NOMO-1 treated with dmso at 0.1 percent for 144 hours (cell line): ENCODE measurements at regions not wholly inside any gene's neighbourhood (a gene's known extent, or its start where the extent isn't known, plus 50 kb on each side); places are given as distances from the start of the nearest gene placed in this dataset.
"Not testable (repeated sequence)": the region's sequence is repeated elsewhere in the genome, so short reads cannot be mapped to it uniquely, and the experiment has no call there.

Experiments used
- DNase-seq: peaks from one replicate; lab custom pipeline; 2025; ENCODE audit not compliant: unreplicated experiment; lab: John Stamatoyannopoulos, UW

- DNase-seq = no peak
Observed at GRCh38 chr5:125961150-125961549, 462.1 kb upstream of the GRAMD2B start.

GRCh38 chr5:125965577-125965976 is 457.6 kb upstream of the GRAMD2B start:
- DNase-seq = no peak

- no peak for DNase-seq
Observed at GRCh38 chr5:125967576-125967975, 455.6 kb upstream of the GRAMD2B start.

- DNase-seq = no peak
Observed at GRCh38 chr5:125969011-125969813, 454.0 kb upstream of the GRAMD2B start.

- no peak for DNase-seq
Observed at GRCh38 chr5:125969814-125970171, 453.4 kb upstream of the GRAMD2B start.

- DNase-seq = no peak
Observed at GRCh38 chr5:125970631-125971307, 452.4 kb upstream of the GRAMD2B start.

GRCh38 chr5:125972706-125973105 is 450.5 kb upstream of the GRAMD2B start:
- no peak for DNase-seq

GRCh38 chr5:125974679-125975078 is 448.5 kb upstream of the GRAMD2B start:
- no peak for DNase-seq

GRCh38 chr5:125976421-125977000 is 446.7 kb upstream of the GRAMD2B start:
- DNase-seq = no peak

- DNase-seq = no peak
Observed at GRCh38 chr5:125978015-125978414, 445.2 kb upstream of the GRAMD2B start.

- no peak for DNase-seq
Observed at GRCh38 chr5:125979636-125980035, 443.6 kb upstream of the GRAMD2B start.

GRCh38 chr5:125981016-125981415 is 442.2 kb upstream of the GRAMD2B start:
- DNase-seq = no peak

GRCh38 chr5:125987677-125988255 is 435.4 kb upstream of the GRAMD2B start:
- no peak for DNase-seq

- DNase-seq = no peak
Observed at GRCh38 chr5:125992050-125992449, 431.2 kb upstream of the GRAMD2B start.

- DNase-seq = not testable (repeated sequence)
Observed at GRCh38 chr5:125999271-126000030, 423.8 kb upstream of the GRAMD2B start.

GRCh38 chr5:126000507-126000906 is 422.7 kb upstream of the GRAMD2B start:
- no peak for DNase-seq

- DNase-seq = no peak
Observed at GRCh38 chr5:126002222-126002897, 420.8 kb upstream of the GRAMD2B start.

GRCh38 chr5:126003309-126003708 is 419.9 kb upstream of the GRAMD2B start:
- no peak for DNase-seq

- DNase-seq = no peak
Observed at GRCh38 chr5:126004636-126005035, 418.6 kb upstream of the GRAMD2B start.

GRCh38 chr5:126007841-126008240 is 415.4 kb upstream of the GRAMD2B start:
- DNase-seq = no peak

- no peak for DNase-seq
Observed at GRCh38 chr5:126009566-126009965, 413.6 kb upstream of the GRAMD2B start.
